HG03066 (cell line): ENCODE measurements at regions not wholly inside any gene's neighbourhood (a gene's known extent, or its start where the extent isn't known, plus 50 kb on each side); places are given as distances from the start of the nearest gene placed in this dataset.
"Not testable (repeated sequence)": the region's sequence is repeated elsewhere in the genome, so short reads cannot be mapped to it uniquely, and the experiment has no call there.

Experiments used
- ATAC-seq: cut with Tn5 transposase; IDR thresholded peaks from one replicate; pipeline ENCODE4 v1.9.1; 2021; ENCODE audit warnings: low read depth; ENCODE audit not compliant: unreplicated experiment

DNA sequence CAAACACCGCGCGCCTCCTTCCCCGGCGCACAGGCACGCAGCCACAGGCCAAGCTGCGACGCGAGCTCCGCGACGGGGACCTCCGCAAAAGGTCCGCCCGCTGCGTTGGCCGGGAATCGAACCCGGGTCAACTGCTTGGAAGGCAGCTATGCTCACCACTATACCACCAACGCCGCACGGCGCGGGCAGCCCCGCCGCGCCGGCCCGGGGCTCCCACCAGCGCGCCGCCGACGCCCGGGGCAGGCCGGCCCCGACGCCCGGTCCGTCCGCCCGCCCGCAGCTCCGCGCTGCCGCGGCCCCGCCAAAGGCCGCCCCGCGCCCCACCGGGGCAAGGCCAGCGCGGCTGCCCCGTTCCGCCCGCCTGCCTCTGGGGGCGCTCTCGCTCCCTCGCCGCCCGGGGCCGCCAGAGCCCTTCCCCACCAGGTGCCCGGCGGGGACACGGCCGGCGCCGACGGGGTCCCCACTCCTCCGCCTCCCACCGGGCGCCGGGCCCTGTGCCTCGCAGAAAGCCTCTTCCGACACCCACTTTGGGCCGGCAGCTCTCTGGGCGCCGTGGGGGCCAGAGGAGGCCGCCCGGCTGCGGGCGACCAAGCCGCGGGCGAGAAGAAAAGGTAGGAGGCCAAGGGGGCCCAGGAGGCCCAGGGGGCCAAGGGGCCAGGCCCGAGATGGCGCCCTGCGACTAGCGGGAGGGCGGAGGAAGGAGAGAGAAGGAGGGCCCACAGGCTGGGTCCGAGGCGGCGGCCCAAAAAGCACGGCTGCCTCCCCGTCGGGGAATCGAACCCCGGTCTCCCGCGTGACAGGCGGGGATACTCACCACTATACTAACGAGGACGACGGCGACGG lies 50.2 kb upstream of the FCGR2A start:
- peak; percentile 12 for ATAC-seq

DNA sequence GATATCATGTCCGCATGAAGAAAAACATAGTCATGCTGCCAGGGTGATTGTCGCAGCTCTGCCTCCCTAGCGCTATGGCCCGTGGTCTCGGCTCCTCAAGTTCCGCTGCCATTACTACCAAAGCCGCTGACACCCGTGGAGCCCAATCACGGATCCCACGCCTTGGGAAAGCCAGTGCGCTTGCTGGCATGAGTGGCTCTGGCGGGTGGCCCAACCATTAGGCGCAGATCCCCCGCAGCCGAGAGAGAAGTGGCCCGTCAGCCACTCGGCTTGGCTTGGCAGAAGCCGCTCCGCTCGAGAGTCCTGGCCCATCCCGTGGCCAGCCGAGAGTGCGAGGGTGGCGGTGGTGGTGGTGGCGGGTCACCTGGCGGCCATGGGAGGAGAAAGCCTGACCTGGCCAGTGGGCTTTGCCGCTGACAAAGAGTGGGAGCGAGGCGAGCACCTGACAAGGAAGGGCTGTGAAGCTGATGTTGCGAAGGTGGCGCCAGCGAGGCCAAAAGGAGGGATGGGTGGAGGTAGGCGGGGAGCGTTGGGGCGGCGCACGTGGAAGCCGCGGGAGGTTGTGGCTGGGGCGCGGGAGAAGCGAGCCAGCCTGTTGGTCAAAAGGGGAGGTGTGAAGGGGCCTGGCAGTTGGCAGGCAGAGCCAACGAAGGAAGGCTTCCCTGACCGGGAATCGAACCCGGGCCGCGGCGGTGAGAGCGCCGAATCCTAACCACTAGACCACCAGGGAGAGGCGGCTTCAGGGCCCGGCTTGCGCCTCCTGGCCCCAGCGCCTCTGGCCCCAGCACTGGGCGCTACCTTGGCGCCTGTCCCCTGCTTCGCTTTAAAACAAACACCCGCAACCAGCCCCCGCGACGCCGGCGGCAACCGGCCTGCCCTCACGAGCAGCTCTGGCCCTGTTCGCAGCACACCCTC lies 51.0 kb upstream of the FCGR2A start:
- ATAC-seq: peak; percentile 67

DNA sequence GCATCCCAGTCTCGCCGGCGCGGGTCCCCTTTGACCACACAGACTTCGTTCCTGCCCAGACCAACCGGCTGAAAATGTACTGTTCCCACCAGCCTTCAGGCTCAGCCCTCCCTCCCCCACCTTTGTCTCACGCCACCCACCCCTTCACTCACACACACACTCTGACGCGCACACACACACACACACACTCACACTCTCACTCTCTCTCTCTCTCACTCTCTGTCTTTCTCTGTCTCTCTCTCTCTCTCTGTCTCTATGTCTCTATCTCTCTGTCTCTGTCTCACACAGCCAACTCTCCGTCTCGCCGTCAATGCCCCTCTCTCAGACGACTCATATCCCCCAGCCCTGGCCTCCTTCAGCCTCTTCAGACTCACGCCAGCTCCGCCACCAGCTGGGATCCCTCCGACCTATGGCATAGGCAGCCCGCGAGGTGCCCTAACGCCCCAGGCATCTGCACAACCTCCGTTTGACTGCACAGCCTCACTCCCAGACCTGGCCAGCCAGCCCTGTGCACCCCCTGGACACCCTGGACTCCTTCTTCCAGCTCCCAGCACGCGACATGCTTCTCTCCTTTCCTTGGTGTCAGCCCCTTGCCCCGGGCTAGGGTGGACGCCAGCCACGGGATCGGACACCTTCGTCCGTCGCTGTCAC lies 53.4 kb upstream of the FCGR2A start:
- not testable (repeated sequence) for ATAC-seq

DNA sequence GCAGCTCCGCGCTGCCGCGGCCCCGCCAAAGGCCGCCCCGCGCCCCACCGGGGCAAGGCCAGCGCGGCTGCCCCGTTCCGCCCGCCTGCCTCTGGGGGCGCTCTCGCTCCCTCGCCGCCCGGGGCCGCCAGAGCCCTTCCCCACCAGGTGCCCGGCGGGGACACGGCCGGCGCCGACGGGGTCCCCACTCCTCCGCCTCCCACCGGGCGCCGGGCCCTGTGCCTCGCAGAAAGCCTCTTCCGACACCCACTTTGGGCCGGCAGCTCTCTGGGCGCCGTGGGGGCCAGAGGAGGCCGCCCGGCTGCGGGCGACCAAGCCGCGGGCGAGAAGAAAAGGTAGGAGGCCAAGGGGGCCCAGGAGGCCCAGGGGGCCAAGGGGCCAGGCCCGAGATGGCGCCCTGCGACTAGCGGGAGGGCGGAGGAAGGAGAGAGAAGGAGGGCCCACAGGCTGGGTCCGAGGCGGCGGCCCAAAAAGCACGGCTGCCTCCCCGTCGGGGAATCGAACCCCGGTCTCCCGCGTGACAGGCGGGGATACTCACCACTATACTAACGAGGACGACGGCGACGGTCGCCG lies 57.4 kb upstream of the FCGR2A start:
- ATAC-seq: not testable (repeated sequence)

DNA sequence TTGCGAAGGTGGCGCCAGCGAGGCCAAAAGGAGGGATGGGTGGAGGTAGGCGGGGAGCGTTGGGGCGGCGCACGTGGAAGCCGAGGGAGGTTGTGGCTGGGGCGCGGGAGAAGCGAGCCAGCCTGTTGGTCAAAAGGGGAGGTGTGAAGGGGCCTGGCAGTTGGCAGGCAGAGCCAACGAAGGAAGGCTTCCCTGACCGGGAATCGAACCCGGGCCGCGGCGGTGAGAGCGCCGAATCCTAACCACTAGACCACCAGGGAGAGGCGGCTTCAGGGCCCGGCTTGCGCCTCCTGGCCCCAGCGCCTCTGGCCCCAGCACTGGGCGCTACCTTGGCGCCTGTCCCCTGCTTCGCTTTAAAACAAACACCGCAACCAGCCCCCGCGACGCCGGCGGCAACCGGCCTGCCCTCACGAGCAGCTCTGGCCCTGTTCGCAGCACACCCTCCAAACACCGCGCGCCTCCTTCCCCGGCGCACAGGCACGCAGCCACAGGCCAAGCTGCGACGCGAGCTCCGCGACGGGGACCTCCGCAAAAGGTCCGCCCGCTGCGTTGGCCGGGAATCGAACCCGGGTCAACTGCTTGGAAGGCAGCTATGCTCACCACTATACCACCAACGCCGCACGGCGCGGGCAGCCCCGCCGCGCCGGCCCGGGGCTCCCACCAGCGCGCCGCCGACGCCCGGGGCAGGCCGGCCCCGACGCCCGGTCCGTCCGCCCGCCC lies 58.1 kb upstream of the FCGR2A start:
- not testable (repeated sequence) for ATAC-seq

DNA sequence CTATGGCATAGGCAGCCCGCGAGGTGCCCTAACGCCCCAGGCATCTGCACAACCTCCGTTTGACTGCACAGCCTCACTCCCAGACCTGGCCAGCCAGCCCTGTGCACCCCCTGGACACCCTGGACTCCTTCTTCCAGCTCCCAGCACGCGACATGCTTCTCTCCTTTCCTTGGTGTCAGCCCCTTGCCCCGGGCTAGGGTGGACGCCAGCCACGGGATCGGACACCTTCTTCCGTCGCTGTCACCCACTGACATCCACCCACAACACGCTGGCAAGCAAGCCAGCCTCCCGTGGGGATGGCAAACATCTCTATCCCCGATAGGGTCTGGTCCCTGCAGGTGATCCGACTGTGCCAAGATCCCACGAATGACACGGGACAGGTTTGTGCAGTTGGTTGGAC lies 60.5 kb upstream of the FCGR2A start:
- ATAC-seq: not testable (repeated sequence)

DNA sequence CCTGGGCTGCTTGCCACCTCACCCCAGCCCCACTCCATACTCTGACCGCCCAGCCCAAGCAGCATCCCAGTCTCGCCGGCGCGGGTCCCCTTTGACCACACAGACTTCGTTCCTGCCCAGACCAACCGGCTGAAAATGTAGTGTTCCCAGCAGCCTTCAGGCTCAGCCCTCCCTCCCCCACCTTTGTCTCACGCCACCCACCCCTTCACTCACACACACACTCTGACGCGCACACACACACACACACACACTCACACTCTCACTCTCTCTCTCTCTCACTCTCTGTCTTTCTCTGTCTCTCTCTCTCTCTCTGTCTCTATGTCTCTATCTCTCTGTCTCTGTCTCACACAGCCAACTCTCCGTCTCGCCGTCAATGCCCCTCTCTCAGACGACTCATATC lies 61.0 kb upstream of the FCGR2A start:
- ATAC-seq: not testable (repeated sequence)

DNA sequence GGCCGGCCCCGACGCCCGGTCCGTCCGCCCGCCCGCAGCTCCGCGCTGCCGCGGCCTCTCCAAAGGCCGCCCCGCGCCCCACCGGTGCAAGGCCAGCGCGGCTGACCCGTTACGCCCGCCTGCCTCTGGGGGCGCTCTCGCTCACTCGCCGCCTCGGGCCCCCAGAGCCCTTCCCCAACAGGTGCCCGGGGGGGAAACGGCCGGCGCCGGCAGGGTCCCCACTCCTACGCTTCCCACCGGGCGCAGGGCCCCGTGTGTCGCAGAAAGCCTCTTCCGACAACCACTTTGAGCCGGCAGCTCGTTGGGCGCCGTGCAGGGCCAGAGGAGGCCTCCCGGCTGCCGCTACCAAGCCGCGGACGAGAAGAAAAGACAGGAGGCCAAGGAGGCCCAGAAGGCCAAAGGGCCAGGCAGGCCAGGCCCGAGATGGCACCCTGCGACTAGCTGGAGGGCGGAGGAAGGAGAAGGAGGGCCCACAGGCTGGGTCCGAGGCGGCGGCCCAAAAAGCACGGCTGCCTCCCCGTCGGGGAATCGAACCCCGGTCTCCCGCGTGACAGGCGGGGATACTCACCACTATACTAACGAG lies 64.9 kb upstream of the FCGR2A start:
- peak; percentile 50 for ATAC-seq

DNA sequence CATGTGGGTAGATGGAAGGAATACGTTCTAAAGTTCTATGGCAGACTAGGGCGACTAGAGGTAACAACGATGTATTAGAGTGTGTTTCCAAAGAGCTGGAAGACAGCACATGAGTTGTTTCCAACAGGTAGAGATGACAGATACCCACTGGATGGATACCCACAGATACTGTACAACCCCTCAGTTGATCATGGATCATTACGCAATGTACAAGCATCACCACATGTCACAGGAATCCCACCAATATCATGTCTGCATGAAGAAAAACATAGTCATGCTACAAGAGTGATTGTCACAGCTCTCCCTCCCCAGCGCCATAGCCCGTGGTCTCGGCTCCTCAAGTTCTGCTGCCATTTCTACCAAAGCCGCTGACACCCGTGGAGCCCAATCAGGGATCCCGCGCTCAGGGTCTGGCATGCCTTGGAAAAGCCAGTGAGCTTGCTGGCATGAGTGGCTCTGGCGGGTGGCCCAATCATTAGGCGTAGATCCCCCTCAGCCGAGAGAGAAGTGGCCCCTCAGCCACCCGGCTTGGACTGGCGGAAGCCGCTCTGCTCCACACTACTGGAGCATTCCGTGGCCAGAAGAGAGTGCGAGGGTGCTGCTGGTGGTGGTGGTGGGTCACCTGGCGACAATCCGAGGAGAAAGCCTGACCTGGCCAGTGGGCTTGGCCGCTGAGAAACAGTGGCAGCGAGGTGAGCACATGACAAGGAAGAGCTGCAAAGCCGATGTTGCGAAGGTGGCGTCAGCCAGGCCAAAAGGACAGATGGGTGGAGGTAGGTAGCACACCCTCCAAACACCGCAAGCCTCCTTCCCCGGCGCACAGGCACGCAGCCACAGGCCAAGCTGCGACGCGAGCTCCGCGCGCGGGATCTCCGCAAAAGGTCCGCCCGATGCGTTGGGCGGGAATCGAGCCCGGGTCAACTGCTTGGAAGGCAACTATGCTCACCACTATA lies 65.7 kb upstream of the FCGR2A start:
- ATAC-seq: no peak

DNA sequence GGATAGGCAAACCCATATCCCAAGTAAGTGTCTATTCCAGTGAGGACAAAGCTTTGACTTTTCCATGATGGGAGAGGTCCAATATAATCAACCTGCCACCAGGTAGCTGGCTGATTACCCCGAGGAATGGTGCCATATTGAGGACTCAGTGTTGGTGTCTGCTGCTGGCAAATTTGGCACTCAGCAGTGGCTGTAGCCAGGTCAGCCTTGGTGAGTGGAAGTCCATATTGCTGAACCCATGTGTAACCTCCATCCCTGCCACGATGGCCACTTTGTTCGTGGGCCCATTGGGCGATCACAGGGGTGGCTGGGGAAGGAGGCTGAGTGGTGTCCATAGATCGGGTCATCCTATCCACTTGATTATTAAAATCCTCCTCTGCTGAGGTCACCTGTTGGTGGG lies 65.5 kb upstream of the CFAP126 start:
- not testable (repeated sequence) for ATAC-seq

DNA sequence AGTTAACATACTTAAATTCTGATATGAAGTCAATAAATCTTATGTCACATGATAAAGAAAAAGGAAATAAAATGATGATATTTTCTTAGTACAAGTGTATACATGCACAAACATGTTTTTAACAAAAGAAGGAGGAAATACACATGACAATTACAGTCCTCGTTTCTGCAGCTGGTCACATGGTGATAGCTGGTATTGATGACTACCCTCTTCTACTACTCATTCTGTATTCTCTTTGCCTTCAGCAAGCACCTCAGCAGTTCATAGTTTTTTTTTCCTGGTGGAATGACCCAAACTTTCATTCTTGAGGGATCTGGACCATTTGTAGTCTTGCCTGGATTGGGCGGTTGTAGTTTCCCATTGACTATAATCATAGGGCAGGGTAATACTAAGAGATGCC lies 64.4 kb upstream of the CFAP126 start:
- ATAC-seq: no peak

DNA sequence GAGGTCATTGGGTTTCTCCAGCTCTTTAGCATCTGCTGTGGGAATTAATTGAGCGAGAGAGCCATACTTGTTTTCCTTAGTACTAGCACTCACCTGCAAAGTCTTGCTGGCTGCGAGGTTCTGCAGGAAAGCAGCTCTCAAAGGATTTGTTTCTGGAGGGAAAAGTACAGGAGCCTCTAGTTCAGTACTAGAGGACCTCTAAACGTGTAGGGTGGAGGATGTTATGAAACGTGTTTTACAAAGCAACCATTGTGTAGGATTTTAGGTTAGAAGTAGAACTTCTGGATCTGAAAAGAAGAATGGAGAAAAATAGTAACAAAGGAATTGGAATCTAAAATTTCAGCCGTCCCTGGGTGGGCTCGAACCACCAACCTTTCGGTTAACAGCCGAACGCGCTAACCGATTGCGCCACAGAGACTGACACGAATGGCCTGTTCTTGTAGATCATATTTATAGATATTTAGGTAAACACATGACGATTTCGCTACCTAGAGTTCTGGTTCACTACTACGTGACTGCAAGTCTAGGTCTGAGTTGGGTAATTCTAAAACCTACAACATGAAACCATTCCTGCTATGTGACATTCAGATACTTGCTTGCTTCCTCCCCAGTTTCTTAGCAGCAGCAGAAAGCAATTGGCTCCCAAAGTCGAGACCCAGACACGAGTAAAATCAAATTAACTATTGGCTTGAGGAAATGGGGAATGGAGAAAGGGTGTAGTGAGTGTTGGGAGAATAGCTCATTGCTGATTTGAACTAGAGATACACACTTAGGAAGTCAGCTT lies 60.2 kb upstream of the CFAP126 start:
- ATAC-seq: no peak

DNA sequence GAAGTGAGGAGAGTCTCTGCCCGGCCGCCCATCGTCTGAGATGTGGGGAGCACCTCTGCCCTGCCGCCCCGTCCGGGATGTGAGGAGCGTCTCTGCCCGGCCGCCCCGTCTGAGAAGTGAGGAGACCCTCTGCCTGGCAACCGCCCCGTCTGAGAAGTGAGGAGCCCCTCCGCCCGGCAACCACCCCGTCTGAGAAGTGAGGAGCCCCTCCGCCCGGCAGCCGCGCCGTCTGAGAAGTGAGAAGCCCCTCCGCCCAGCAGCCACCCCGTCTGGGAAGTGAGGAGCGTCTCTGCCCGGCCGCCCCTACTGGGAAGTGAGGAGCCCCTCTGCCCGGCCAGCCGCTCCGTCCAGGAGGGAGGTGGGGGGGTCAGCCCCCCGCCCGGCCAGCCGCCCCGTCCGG lies 55.2 kb upstream of the CFAP126 start:
- ATAC-seq: not testable (repeated sequence)

DNA sequence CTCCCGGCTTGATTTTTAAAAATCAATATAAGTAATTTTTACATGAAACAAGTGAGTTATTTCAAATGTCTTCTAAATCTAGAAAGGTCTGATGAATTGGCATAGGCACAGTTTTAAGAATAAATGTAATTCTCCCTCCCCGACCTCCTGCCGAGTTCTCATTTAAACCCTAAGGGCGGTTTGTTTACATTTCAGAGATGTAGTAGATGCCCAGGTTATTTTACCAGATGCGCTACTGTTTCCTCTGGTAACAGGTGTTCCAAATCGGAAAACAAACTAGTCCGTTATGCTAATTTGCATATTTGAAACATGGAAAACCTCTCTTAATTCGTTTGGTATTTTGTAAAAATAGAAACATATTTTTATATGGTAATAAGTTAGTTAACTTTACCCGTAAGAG lies 53.8 kb upstream of the CFAP126 start:
- no peak for ATAC-seq

DNA sequence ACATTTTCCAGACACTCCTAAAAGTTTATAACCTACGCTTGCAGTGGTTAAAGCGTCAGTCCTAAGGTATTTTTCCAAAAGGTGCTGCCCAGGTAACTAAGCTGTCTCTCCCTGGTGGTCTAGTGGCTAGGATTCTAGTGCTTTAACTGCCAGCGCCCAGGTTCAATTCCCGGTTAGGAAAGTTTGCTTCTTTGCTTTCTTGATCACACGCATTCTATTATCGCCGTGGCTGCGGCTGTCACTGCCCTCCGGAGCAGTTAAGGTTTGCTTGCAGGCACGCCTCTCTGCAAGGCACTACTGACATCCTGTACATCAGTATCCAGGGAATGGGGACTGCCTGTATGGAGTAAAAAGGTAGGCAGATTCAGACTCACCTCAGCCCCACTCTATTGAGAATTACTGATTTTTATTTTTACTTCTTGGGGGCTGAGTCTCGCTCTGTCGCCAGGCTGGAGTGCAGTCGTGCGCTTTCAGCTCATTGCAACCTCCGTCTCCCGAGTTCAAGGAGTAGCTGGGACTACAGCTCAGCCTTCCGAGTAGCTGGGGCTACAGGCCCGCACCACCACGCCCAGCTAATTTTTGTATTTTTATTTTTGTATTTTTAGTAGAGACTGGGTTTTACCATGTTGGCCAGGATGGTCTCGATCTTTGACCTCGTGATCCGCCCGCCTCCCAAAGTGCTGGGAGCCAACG lies 53.2 kb upstream of the CFAP126 start:
- no peak for ATAC-seq

DNA sequence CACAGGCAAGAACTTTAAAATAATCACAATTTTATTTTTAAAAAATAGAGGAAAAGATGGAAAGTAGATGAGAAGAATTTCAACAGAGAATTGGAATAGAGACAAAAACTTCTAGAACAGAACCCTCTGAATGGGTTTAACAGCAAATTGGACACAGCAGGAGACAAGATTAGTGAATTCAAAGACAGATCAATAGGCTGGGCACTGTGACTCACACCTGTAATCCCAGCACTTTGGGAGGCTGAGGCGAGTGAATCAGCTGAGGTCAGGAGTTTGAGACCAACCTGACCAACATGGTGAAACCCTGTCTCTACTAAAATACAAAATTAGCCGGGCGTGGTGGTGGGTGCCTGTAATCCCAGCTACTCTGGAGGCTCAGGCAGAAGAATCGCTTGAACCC lies 49.9 kb upstream of the CFAP126 start:
- not testable (repeated sequence) for ATAC-seq
